NB4 (cell line): ENCODE measurements at regions not wholly inside any gene's neighbourhood (a gene's known extent, or its start where the extent isn't known, plus 50 kb on each side); places are given as distances from the start of the nearest gene placed in this dataset.

Experiments used
- DNase-seq: peaks from one replicate; pipeline ENCODE4 v3.0.0; 2010; ENCODE audit warnings: low read depth
- H3K4me3 ChIP-seq: one replicate; pipeline ENCODE4 v1.5.1; 2011; ENCODE audit warnings: mild to moderate bottlenecking, low read depth, low read length, moderate library complexity
- MAX ChIP-seq: IDR thresholded peaks from 2 replicates; pipeline ENCODE4 v1.6.1; 2011; ENCODE audit warnings: low read depth, low read length
- MYC ChIP-seq: IDR thresholded peaks from 2 replicates; pipeline ENCODE4 v1.6.1; 2011; ENCODE audit warnings: low read depth, low read length
- POLR2A ChIP-seq: IDR thresholded peaks from 2 replicates; pipeline ENCODE4 v1.6.1; 2011; ENCODE audit warnings: mild to moderate bottlenecking; ENCODE audit not compliant: insufficient read length; ENCODE audit errors: extremely low read depth
- TF ChIP-seq, protein P1 (sequence below): IDR thresholded peaks from one replicate; pipeline ENCODE4 v1.5.1; 2012; ENCODE audit warnings: low read depth, low read length

DNA sequence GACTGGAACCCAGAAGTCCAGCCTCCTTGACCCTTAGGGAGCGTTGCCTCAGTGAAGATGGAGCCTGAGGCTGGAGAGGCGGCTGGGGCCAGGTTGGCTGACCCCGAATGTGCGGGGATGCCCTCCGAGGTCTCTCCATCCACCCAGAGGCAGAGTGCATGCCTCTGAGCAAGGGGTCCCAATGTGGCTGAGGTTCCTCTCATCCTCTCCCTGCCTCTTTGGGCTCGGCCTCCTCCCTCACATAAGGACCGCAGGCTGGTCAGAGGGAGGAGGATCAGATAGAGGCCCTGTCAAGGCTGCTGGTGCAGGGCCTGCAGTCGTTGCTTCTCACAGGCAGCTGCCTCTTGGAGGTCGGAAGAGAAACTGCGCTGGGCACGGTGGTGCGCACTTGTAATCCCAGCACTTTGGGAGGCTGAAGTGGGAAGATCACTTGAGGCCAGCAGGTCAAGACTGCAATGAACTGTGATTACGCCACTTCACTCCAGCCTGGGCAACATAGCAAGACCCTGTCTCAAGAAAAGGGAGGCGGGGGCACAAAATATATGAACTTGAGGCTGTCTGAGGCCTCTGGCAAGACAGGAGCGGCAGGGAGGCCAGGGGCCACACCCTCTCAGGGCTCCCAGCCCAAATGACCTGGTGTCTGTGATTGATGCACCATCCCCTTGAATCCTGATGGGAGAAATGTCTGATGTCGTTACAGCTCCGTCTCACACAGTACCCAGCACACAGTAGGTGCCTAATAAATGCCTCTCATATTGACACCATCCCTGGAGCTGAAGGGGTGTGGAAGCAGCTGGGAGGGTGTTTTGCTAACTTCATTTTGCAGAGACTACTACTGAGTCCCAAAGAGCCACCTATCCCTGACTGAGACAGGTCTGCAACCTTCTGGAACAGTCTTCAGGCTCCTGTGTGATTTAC is 220.1 kb upstream of the GSE1 start:
- TF ChIP-seq MAX (no peak), POLR2A (no peak), MYC (no peak)
- TF ChIP-seq, protein P1, sequence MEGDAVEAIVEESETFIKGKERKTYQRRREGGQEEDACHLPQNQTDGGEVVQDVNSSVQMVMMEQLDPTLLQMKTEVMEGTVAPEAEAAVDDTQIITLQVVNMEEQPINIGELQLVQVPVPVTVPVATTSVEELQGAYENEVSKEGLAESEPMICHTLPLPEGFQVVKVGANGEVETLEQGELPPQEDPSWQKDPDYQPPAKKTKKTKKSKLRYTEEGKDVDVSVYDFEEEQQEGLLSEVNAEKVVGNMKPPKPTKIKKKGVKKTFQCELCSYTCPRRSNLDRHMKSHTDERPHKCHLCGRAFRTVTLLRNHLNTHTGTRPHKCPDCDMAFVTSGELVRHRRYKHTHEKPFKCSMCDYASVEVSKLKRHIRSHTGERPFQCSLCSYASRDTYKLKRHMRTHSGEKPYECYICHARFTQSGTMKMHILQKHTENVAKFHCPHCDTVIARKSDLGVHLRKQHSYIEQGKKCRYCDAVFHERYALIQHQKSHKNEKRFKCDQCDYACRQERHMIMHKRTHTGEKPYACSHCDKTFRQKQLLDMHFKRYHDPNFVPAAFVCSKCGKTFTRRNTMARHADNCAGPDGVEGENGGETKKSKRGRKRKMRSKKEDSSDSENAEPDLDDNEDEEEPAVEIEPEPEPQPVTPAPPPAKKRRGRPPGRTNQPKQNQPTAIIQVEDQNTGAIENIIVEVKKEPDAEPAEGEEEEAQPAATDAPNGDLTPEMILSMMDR: no peak

DNA sequence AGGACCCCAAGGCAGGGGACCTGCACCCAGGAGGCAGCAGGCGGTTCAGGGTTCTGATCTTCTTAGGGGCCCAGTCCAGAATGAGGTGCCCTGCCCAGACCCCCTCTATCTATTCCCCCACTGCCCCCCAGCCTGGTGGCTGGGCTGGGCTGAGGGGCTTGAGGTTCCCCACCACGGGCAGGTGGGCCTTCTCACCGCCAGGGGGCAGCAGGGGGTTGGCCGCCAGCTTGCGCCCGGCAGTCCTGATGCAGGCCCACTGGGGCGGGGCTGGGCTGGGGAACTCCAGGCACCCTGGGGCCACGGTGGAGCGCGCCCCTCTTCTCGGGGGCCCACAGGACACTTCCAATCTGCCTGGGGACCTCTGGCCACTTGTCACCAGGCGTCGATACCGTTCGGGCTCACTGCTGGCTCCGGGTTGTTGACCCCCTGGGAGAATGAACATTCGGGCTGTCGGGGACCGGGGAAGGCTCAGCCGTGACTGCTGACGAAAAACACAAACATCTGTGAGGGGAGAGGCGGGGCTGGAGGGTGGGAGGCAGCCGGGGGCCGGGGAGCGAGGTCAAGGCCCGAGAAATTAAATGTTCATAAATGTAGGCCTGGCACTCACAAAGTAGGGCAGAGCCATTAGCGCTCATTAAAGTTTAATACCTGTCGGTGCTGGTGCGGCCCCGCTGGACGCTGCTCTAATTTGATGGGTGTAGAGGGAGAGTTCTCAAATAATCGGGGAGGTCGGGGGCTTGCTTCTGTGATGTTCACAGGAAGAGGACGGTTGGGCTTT is 219.3 kb upstream of the GSE1 start:
- no peak overlapping the region for H3K4me3 ChIP-seq
- TF ChIP-seq, protein P1: peak; percentile 87
- TF ChIP-seq POLR2A: no peak
- peak; percentile 75 for DNase-seq

More for the DNA sequence above, 220.1 kb upstream of the GSE1 start:
- H3K4me3 ChIP-seq: no peak overlapping the region
- no peak for DNase-seq

DNA sequence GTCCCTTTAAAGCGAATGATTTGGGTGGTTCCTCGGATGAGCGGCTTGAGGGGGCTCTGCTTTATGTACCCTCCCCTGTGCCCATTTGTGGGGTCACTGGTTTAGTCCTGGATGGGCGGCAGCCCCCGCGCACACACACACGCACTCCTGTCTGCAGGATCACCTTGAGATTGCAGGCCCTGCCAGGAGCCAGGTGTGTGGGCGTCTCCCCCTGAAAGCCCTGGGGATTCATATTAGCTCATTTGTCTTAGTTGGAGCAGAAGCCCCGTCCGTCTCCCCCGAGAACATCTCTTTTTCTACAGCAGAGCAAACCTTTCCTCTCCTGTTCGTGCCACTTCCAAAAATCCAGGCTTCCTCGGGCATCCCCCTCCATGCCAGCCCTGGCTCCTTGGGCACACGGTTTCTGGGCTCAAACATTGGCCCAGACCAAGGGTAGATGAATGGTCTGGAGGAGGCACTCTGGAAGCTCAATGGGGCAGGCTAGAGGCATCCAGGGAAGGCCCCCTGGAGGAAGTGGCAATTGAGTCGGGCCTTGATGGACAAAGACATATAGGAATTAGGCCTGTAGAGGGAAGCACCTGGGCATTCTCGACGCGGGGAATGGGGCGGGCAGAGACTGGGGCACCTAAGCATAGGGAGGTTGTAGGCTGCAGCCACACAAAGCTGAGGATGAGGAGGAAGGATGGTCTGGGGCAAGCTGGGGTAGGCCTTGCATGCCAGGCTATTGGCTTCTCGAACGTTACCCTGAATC is 218.5 kb upstream of the GSE1 start:
- no peak overlapping the region for H3K4me3 ChIP-seq
- TF ChIP-seq MAX (no peak), MYC (no peak)
- no peak for DNase-seq

DNA sequence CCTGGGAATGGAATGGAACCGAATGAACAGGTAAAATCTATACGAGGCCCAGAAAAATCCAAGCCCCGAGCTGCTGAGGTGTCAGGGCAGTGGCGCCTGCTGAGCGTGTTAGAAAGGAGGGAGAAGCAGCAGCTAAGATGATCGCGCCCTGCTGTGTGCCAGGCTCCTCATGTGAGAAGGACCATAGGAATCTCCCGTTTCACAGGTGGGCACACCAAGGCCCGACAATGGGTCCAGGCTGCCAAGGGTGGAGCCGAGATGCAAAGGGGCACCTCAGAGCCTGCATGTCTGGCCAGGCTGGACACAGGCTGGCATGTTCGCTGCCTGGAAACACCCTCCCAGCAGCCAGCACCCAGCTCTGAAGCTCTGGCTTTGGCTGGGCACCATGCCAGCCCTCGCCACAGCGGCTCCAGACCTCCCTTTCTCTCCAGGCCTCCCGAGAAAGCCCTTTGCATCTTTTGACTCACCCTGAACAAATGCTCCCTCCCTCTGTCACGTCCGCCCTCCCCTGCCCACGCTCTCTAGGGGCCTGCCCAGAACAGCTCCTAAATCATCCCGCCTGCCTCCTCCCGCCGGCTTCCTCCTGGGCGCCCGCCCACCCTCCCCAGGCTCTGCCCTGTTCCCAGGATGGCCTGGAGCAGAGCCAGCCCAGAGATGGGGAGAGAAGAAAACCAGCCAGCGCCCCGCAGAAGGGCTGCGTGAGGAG is 217.8 kb upstream of the GSE1 start:
- DNase-seq: peak; percentile 94
- no peak overlapping the region for H3K4me3 ChIP-seq
- TF ChIP-seq, protein P1: no peak
- TF ChIP-seq MYC: no peak
- TF ChIP-seq POLR2A: no peak
- TF ChIP-seq MAX: no peak

DNA sequence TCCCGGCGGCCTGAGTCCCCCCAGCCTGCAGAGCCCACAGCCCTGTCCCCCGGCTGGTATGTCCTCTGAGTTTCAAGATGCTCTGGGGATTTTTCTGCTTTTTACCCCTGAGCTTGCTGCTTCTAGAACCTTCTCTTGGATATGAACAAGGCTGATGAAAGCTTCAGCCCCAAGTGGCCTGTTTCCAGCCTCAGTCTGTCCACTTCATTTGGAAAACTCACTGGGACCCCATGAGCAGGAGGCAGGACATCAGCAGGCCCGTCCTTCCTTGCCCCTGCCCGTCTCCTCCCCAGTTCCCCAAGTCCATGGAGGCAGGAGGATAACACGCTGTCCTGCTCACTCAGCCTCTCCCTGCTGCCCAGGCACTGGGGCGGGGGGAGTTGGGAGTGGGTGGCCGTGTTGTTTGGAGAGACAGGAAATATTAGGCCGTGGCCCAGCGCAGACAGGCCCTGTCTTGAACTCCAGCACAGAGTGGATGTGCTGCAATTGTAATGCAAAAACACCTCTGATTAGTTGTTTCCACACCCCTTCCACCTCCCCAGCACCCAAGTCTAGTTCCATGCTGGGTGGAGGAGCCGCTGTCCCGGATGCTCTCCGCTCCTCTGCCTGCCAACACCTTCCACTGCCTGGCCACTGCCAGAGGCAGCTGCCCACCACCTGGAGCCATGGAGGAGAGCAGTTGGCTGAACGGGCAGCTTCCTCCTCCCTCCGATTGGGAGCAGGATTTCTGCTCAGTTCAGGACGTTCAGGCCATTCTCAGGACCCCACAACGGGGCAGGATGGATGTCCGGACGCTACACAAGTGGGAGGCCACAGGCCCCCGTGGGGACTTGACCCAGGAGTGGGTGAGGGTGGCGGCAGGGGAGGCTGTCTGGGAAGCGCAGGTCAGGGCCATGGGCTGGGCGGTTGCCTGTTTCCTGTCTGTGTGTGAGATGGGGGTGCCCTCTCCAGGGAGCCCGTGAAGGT is 216.9 kb upstream of the GSE1 start:
- H3K4me3 ChIP-seq: no peak overlapping the region
- peak; percentile 57 for DNase-seq

More for the DNA sequence above, 216.9 kb upstream of the GSE1 start:
- no peak for TF ChIP-seq POLR2A
- no peak for TF ChIP-seq MAX
- no peak for TF ChIP-seq MYC
- TF ChIP-seq, protein P1: no peak
